Subcutaneous abdominal adipose tissue (tissue), 5 donors: ENCODE measurements at regions not wholly inside any gene's neighbourhood (a gene's known extent, or its start where the extent isn't known, plus 50 kb on each side); places are given as distances from the start of the nearest gene placed in this dataset.

Experiments
- H3K27ac ChIP-seq: one replicate; pipeline ENCODE4 v1.7.0; 2013; ENCODE audit warnings: low read depth, mild to moderate bottlenecking, inconsistent platforms, low read length, moderate library complexity
- H3K27me3 ChIP-seq, 5 donors: one replicate each; pipeline ENCODE4 v1.7.0; 2013; ENCODE audit warnings: low read length in 5 of 5, inconsistent platforms in 1 of 5; ENCODE audit not compliant: control insufficient read depth in 5 of 5, insufficient read depth in 4 of 5
- H3K36me3 ChIP-seq, 5 donors: one replicate each; pipeline ENCODE4 v1.7.0; 2013; ENCODE audit warnings: low read length in 5 of 5; ENCODE audit not compliant: control insufficient read depth in 5 of 5, insufficient read depth in 5 of 5
- H3K4me1 ChIP-seq, 5 donors: one replicate each; pipeline ENCODE4 v1.7.0; 2013; ENCODE audit warnings: low read length in 5 of 5, mild to moderate bottlenecking in 3 of 5, moderate library complexity in 1 of 5; ENCODE audit not compliant: control insufficient read depth in 5 of 5, insufficient read depth in 5 of 5
- H3K4me3 ChIP-seq, 5 donors: one replicate each; pipeline ENCODE4 v1.7.0; 2013; ENCODE audit warnings: low read length in 5 of 5, low read depth in 1 of 5
- H3K9ac ChIP-seq, 5 donors: one replicate each; pipeline ENCODE4 v1.7.0; 2013; ENCODE audit warnings: low read length in 5 of 5, mild to moderate bottlenecking in 4 of 5, moderate library complexity in 3 of 5
- H3K9me3 ChIP-seq, 5 donors: one replicate each; pipeline ENCODE4 v1.7.0; 2013; ENCODE audit warnings: low read length in 5 of 5; ENCODE audit not compliant: control insufficient read depth in 5 of 5
- donor health status: healthy.
- donor health status: healthy.
- donor health status: healthy.
- donor health status: healthy.
- donor health status: healthy.

DNA sequence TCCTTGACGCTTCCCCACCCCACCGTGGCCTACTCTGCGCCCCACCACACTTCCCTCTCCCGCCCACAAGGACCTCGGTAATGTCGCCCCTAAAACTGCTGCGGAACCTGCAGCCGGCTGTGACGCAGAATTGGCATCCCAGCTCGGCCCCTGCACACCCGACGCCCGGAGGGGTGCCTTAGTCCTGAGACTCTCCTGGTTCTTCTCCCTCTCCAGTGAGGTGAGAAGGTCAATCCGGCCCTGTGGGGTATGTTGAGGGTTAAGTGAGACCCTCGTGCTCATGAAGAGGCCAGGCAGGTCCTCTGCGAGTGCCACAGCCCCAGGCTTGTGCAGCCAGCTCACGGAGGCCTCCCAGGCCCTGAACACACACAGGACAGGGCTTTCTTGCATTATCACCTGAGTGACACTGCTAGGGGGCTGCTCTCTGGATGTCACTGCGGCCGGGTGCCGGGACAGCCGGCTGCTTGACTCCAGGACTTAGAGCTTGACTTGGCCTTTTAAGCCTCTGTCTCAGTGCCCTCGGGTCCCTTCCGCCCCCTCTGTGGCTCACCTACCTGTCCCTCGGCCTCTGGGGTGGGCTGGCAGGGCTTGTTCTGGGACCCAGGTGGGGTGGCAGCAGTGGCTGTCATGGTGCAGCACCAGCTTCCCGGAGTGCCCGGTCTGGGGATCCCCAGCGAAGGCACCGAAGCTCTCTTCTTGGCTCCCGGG lies 106.9 kb upstream of the C14orf180 start:
- Histone ChIP-seq H3K27ac (no peak overlapping the region), H3K9ac (no peak overlapping the region), H3K4me3 (no peak overlapping the region), H3K9me3 (no peaks in the 10 kb centered on the region), H3K27me3 (peaks cover 4 to 19% (median 16%) of the 10 kb centered on the region in 5 donors), H3K4me1 (no peaks in the 10 kb centered on the region), H3K36me3 (no peaks in the 10 kb centered on the region)

DNA sequence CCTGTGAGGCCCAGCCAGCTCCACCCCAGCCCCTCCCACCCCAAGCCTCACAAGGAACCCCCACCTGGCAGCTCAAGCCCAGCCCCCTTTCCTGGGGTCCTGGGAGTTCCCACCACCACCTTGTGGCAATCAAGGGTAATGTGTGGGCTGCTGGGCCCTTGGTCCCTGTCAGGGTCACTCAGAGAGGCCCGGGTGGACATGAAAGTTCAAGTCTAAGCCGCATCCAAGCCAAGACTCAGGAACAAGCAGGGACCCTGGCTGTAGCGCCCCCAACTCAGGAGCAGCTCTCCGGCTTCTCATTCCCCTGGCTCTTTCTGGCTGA lies 106.4 kb upstream of the C14orf180 start:
- Histone ChIP-seq H3K4me1 (no peaks in the 10 kb centered on the region), H3K36me3 (no peaks in the 10 kb centered on the region), H3K27me3 (peaks cover 5 to 20% (median 17%) of the 10 kb centered on the region in 5 donors), H3K27ac (no peak overlapping the region), H3K4me3 (no peak overlapping the region), H3K9ac (no peak overlapping the region), H3K9me3 (no peaks in the 10 kb centered on the region)

DNA sequence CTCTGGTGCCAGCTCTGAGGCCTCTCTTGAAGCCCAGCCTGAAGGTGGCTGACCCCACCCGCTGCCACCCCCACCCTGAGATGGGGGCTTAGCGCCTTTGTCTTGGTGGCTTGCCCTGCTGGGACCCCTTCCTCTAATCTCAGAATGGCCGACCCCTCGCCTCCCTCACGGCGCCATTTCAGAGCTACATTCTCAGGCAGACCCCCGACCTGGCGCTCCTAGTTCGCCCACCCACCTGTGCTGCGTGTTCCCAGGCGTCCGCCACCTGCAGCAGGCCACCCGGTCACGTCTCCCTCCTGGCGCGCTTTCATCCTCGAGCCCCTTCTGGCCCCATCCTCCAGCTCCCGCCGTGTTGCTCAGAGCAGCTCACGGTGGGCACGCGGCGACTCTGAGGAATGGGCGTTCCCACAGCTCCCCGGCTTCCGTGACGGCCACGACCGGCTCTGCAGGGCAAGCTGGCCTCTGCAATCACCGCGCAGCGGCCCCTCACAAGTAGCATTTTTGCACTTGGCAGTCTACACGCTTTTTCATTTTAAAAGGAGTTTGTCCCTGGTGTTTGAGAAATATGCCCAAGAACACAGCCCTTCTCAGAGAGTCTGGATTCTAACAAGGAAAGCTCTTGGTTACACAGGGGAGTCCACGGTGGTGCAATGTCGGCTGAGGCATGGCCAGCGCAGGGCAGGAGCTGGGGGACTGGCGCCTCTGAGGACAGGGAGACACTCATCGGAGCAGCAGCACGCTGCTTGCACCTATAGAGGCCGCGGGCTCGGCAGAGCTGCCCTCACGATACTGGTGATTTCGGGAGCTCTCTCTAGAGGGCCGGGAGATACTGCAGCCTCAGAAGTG lies 105.7 kb upstream of the C14orf180 start:
- Histone ChIP-seq H3K4me3 (no peak overlapping the region), H3K9me3 (no peaks in the 10 kb centered on the region), H3K27me3 (peaks cover 9 to 24% (median 17%) of the 10 kb centered on the region in 5 donors)

DNA sequence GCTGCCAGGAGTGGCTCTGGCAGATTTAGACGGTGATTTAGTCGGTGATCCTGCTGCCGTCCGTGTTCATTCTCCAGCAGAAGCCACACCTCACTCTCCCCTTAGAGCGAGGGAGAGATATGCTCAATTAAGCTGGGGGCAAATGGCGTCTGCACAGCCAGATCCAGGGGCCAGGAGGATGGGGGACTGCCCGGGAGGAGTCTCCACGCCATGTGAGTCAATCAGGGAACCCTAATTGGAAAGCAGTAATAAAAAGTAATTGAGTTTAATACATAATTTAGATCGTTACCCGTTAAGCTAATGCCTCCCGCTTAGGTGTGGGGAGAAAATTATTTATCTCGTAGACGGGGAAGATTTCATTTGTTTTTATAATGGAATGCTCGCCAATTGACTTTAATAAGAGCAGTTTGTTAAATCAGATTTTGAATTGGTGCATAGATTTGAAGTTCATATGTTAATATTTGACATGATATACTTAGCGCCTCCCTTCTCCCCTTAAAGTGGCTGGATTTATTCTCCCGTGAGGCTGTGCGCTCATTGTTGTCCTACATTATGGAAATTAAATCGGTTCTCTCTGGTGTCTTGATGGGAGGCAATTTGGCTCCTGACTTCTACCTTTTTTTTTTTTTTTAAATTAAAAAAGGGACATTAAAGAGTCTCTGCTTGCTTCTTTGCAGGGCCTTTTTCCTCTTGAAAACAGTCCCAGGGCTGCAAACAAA lies 104.9 kb upstream of the C14orf180 start:
- Histone ChIP-seq H3K9ac (no peak overlapping the region), H3K27ac (no peak overlapping the region), H3K4me3 (no peak overlapping the region), H3K4me1 (no peaks in the 10 kb centered on the region), H3K27me3 (peaks cover 9 to 24% (median 17%) of the 10 kb centered on the region in 5 donors), H3K9me3 (no peaks in the 10 kb centered on the region), H3K36me3 (no peaks in the 10 kb centered on the region)

More for the DNA sequence above, 105.7 kb upstream of the C14orf180 start:
- Histone ChIP-seq H3K4me1 (no peaks in the 10 kb centered on the region), H3K36me3 (no peaks in the 10 kb centered on the region), H3K27ac (no peak overlapping the region), H3K9ac (no peak overlapping the region)

DNA sequence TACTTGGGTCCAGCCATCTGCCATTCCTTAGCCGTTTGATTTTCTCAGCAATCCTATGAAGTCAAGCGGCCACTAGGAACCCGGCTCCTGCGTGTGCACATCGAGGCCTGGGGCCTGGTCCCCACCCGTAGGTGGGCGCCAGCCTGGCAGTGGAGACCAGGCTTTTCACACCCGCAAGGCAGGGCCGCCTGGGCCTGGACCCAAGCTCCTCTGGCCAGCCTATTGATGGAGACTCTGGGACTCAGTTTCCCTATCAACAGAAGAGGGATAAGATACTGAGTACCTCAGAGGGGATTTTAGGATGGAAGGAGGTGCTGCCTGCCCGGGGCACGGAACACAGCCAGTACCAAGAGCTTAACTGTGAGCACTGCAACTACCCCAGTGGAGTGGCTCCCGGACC lies 104.3 kb upstream of the C14orf180 start:
- Histone ChIP-seq H3K4me1 (no peaks in the 10 kb centered on the region), H3K36me3 (no peaks in the 10 kb centered on the region), H3K9ac (no peak overlapping the region), H3K4me3 (no peak overlapping the region), H3K9me3 (peaks cover 0 to 4% (median 2%) of the 10 kb centered on the region in 5 donors), H3K27me3 (peaks cover 9 to 24% (median 17%) of the 10 kb centered on the region in 5 donors), H3K27ac (no peak overlapping the region)

DNA sequence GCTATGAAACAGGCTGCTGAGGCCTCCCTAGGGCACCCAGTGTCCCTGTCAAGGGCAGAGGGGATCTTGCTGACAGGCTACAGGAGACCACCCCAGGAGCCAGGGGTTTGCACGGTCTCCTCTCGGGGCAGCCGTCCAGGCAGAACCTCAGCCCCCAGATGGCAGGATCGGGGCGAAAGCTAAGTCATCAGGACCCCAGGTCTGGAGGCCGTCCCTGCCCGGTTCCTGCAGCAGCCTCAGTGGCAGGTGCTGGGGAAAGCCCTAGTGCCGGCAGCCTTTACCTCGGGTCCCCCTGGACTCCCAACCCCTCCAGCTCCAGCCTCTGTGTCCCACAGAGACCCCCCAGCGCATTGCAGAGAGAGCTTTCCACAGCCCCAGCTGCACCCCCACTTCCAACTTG lies 103.8 kb upstream of the C14orf180 start:
- no peaks in the 10 kb centered on the region for H3K36me3 ChIP-seq
- no peaks in the 10 kb centered on the region for H3K4me1 ChIP-seq
- no peak overlapping the region for H3K9ac ChIP-seq
- peaks cover 0 to 9% (median 5%) of the 10 kb centered on the region in 5 donors for H3K9me3 ChIP-seq
- H3K4me3 ChIP-seq, result no peak overlapping the region
- no peak overlapping the region for H3K27ac ChIP-seq
- H3K27me3 ChIP-seq, result peaks cover 9 to 27% (median 17%) of the 10 kb centered on the region in 5 donors

DNA sequence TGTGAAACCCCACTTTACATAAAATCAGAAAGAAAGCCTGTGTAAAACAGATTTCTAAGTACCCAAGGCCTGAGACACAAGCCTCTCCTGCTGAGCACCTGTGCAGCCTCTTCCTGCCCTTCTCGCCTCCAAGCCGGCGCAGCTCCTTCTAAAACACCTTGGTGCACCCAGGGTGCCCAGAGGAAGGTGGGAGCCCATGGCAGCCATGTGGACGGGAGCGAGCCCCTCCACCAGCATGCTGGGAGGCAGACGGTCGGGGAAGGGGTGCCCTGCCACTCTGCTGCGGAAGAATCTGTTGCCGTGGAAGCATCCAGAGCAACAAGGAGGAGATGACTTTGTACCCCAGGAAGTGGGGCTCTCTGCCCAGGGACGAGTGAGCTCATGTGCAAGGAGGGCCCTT lies 103.1 kb upstream of the C14orf180 start:
- H3K4me1 ChIP-seq, result no peaks in the 10 kb centered on the region
- peaks cover 11 to 27% (median 11%) of the 10 kb centered on the region in 5 donors for H3K27me3 ChIP-seq
- no peak overlapping the region for H3K9ac ChIP-seq
- no peak overlapping the region for H3K27ac ChIP-seq
- peaks cover 0 to 14% (median 9%) of the 10 kb centered on the region in 5 donors for H3K9me3 ChIP-seq
- no peak overlapping the region for H3K4me3 ChIP-seq
- no peaks in the 10 kb centered on the region for H3K36me3 ChIP-seq

DNA sequence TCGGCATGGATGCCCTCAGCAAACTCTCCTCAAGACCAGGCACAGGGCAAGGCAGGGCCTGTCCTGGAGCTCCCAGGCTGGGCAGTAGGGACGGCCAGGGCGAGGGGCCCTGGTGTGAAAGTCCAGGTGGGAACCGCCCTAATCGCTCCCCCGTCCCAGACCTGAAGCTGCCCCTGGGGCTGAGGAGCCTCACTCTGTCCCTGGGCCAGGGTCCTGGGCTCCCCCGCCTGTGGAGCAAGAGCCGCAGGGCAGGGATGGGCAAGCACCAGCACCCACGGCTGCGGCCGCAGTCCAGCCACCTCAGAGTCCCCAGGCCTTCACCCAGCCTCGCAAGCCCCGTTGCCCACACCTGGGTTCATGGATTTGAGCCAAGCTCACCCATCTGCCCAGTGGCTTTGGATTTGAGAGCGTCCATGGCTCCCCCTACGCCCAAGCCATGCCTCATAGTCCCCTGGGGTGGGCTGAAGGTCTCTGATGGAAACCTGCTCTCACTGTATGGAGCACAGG lies 102.4 kb upstream of the C14orf180 start:
- Histone ChIP-seq H3K9ac (no peak overlapping the region), H3K4me3 (no peak overlapping the region), H3K27me3 (peaks cover 6 to 27% (median 11%) of the 10 kb centered on the region in 5 donors)

DNA sequence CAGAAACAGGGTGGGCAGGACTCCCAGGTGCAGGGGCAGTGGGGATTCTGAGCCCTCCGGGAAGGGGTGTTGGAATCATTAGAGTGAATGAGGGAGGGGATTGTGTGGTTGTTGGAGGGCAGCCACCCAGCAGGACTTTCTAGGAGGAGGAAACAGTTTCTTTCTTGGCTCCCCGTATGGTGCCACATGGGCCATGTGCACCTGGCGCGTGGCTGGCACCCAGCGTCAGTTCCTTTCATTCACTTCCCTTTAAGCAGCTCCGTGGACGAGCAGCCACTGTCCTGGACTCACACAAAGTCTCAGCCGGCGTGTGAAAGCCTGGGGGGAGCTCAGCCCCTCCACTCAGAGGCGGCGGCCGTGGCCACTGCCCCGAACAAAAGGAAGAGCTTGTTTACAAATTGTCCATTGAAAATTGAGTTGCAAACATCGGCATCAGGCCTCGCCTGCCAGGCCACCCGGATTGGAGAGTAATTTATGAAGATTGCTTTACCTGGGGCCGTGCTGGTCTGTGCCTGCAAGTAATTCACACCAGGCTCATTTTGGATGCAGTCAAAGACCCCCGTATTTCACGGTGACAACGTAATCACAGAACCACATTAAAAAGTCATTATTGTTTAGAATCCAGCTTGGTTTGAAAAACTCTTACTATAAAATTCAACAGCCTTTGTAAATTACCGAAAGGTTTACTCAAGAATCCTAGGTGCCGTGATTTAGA lies 101.7 kb upstream of the C14orf180 start:
- H3K4me1 ChIP-seq, result no peaks in the 10 kb centered on the region
- H3K27ac ChIP-seq, result no peak overlapping the region
- H3K4me3 ChIP-seq, result no peak overlapping the region
- H3K9ac ChIP-seq, result no peak overlapping the region
- no peaks in the 10 kb centered on the region for H3K36me3 ChIP-seq
- peaks cover 0 to 20% (median 14%) of the 10 kb centered on the region in 5 donors for H3K9me3 ChIP-seq
- peaks cover 0 to 27% (median 8%) of the 10 kb centered on the region in 5 donors for H3K27me3 ChIP-seq

More for the DNA sequence above, 102.4 kb upstream of the C14orf180 start:
- H3K27ac ChIP-seq, result no peak overlapping the region
- no peaks in the 10 kb centered on the region for H3K36me3 ChIP-seq
- no peaks in the 10 kb centered on the region for H3K4me1 ChIP-seq
- peaks cover 0 to 20% (median 12%) of the 10 kb centered on the region in 5 donors for H3K9me3 ChIP-seq
